IPS DF 6.9 (cell line): ENCODE measurements at regions not wholly inside any gene's neighbourhood (a gene's known extent, or its start where the extent isn't known, plus 50 kb on each side); places are given as distances from the start of the nearest gene placed in this dataset.

ENCODE experiments used
- DNase-seq: peaks from one replicate; pipeline ENCODE4 v3.0.0-alpha.2; 2013; ENCODE audit warnings: low read depth, low spot score
- H3K27ac ChIP-seq: one replicate; pipeline ENCODE4 v1.5.1; 2013; ENCODE audit warnings: low read length, control low read depth
- H3K27me3 ChIP-seq: 2 replicates; pipeline ENCODE4 v1.6.1; 2013; ENCODE audit warnings: mild to moderate bottlenecking, low read length; ENCODE audit not compliant: control insufficient read depth, insufficient read depth
- H3K36me3 ChIP-seq: 2 replicates; pipeline ENCODE4 v1.6.1; 2013; ENCODE audit warnings: low read length; ENCODE audit not compliant: control insufficient read depth, insufficient read depth
- H3K4me1 ChIP-seq: 2 replicates; pipeline ENCODE4 v1.6.1; 2013; ENCODE audit warnings: low read length; ENCODE audit not compliant: control insufficient read depth, insufficient read depth
- H3K4me3 ChIP-seq: 2 replicates; pipeline ENCODE4 v1.5.1; 2013; ENCODE audit warnings: mild to moderate bottlenecking, low read length
- H3K9me3 ChIP-seq: 2 replicates; pipeline ENCODE4 v1.6.1; 2013; ENCODE audit warnings: low read length, inconsistent platforms; ENCODE audit not compliant: control insufficient read depth, insufficient read depth
- WGBS: extraction: QIAGEN DNeasy Blood & Tissue Kit; methylation state at CpG from one replicate; pipeline ENCODE4 v1.1.7; 2013; ENCODE audit warnings: mixed read lengths, missing lambda C conversion rate; ENCODE audit not compliant: insufficient read length, insufficient coverage; 5-methylcytosine and 5-hydroxymethylcytosine counted together

DNA sequence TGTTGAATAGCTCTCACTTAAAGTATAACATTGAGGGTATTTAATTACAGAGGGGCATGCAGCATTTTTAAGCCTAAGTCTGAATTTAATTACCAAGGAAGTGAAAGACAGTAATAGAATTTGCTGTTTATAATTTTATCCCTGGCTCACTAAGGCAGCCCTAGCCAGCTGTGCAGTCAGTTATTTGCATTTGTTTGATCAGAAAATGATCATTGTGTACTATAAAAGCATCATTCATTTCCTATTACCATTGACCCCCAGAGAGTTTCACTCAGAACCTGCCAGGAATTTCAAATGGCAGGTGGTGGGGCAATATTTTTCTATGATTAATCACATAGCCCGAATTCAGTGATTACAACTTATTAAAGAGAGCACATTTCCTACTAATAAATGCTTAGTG lies 277.1 kb upstream of the KAZN start:
- Histone ChIP-seq H3K36me3 (no peaks in the 10 kb centered on the region), H3K27me3 (no peaks in the 10 kb centered on the region), H3K4me3 (no peak overlapping the region), H3K9me3 (no peaks in the 10 kb centered on the region), H3K4me1 (peaks cover 2% of the 10 kb centered on the region; the same call in 1 of the 2 replicates), H3K27ac (no peak overlapping the region)
- no peak for DNase-seq
- no CpG with 5 or more reads among the region's 1 CpG for WGBS

DNA sequence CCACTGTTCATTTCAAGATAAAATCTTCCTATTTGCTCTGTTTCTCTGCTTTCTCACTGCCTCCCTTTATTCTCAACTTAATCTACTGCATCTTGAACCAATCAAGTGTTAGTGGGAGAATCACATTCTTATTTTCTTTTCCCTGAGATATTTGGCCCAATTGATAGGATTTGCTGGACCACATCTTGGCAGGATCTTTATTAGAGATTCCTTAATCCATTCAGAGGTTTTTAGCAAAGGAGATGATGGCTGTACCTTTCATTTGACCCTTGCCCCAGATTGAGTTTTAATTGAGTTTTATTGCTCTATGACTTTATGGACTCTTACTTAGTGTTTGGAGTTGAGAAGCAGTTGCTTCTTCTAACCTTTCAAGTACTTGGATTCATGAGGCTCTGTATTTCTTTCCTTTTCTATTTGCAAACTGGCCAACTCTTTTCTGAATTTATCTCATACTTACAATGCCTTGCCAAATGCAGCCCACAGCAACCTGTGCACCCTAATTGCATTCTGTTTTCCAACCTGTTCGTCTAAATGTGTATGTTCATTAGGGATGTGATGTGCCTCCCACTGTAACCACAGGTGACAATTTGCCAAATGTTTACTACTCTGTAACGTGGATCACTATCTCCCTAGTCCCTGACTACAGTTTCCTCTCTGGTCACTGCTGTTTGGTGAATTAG lies 274.8 kb upstream of the KAZN start:
- H3K4me3 ChIP-seq: no peak overlapping the region
- DNase-seq: no peak
- H3K36me3 ChIP-seq: no peaks in the 10 kb centered on the region
- no peaks in the 10 kb centered on the region for H3K9me3 ChIP-seq
- WGBS: no CpG with 5 or more reads among the region's 2 CpGs
- no peaks in the 10 kb centered on the region for H3K27me3 ChIP-seq
- peaks cover 2% of the 10 kb centered on the region; the same call in 1 of the 2 replicates for H3K4me1 ChIP-seq
- H3K27ac ChIP-seq: no peak overlapping the region

DNA sequence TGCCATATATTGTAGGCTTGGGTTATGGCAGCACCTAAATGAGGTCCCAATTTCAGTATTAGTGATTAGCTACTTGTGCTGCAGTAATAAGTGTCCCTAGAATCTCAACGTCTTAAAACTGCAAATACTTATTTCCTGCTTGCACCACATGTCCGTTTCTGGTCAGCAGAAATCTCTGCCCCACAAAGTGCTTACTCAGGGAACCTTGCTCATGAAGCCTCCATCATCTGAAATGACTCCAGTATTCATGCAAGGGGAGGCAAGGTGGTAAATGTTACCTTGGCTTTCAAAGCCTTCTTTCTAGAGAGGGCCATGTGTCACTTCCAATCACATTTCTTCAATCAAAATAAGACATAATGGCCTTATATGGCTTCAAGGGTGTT lies 274.2 kb upstream of the KAZN start:
- Histone ChIP-seq H3K27me3 (no peaks in the 10 kb centered on the region), H3K27ac (no peak overlapping the region), H3K9me3 (no peaks in the 10 kb centered on the region), H3K4me1 (peaks cover under 1% of the 10 kb centered on the region; the same call in 1 of the 2 replicates), H3K36me3 (no peaks in the 10 kb centered on the region), H3K4me3 (no peak overlapping the region)
- no peak for DNase-seq
- no CpG with 5 or more reads among the region's 2 CpGs for WGBS

- DNase-seq: no peak
- Histone ChIP-seq H3K36me3 (no peaks in the 10 kb centered on the region), H3K27me3 (no peaks in the 10 kb centered on the region), H3K4me3 (no peak overlapping the region), H3K9me3 (no peaks in the 10 kb centered on the region), H3K27ac (no peak overlapping the region), H3K4me1 (no peaks in the 10 kb centered on the region)
- no CpG with 5 or more reads among the region's 3 CpGs for WGBS
Measured at GRCh38 chr1:14326857-14327256, 271.6 kb upstream of the KAZN start.

DNA sequence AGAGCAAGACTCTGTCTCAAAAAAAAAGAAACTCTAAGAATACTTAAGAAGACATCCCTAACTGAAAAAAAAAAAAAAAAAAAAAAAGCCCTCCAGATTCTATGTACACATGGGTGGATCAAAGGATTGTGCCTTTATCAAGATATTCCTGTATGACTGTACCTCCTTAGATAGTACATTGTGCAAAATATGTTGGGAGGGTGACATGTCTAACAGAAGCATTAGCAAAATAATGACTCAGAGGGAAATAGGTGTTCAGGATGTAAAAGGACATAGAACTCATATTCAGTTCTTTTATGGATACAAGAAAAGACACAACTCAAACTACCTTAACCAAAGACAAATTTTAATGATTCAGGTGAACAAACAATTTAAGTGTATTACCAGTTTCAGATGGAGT lies 269.8 kb upstream of the KAZN start:
- H3K4me3 ChIP-seq: no peak overlapping the region
- H3K9me3 ChIP-seq: no peaks in the 10 kb centered on the region
- DNase-seq: no peak
- no peaks in the 10 kb centered on the region for H3K4me1 ChIP-seq
- H3K36me3 ChIP-seq: no peaks in the 10 kb centered on the region
- H3K27me3 ChIP-seq: no peaks in the 10 kb centered on the region
- no peak overlapping the region for H3K27ac ChIP-seq

DNA sequence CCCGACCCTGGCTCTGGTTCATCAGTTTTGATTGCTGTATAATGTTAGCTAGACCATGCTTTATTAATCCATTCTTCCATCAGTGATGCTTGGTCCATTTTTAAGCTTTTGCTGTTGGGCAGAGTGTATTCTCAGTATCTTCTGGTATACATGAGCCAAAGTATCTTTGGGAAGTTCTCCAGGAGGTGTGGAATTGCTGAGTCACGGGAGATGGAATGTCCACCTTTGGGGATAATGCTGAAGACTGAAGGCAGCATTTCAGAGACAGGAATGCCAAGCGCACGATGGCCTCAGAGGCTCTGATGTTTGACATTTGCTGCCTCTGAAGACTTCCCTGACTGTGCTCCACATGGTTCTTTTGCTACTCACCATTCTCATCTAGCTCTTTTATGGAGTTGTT lies 266.3 kb upstream of the KAZN start:
- no CpG with 5 or more reads among the region's 4 CpGs for WGBS
- DNase-seq: no peak
- no peak overlapping the region for H3K27ac ChIP-seq
- H3K4me3 ChIP-seq: no peak overlapping the region
- H3K4me1 ChIP-seq: no peaks in the 10 kb centered on the region
- no peaks in the 10 kb centered on the region for H3K27me3 ChIP-seq
- H3K9me3 ChIP-seq: no peaks in the 10 kb centered on the region
- H3K36me3 ChIP-seq: no peaks in the 10 kb centered on the region

- Histone ChIP-seq H3K36me3 (no peaks in the 10 kb centered on the region), H3K27ac (no peak overlapping the region), H3K4me1 (no peaks in the 10 kb centered on the region), H3K4me3 (no peak overlapping the region), H3K9me3 (no peaks in the 10 kb centered on the region), H3K27me3 (no peaks in the 10 kb centered on the region)
- no CpG with 5 or more reads among the region's 7 CpGs for WGBS
- no peak for DNase-seq
Measured at GRCh38 chr1:14334336-14335176, 263.9 kb upstream of the KAZN start.

DNA sequence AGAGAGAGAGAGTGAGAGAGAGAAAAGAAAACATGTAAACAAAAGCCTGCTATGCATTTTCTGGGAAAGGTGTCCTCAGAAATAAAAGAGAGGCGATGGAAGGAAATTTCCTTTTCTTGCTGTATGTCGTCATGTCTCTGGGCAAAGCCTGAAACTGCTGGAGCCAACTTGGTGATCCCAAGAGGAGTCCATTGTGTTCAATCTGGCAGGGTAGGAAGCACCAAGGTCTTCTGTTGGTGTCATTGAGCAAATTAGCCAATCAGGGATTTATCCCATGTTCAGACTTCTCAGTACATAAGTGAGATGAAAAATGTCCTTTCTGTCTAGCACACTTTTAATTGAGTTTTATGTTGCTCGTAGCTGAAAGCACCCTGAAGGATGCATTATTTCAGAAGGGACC lies 260.0 kb upstream of the KAZN start:
- Histone ChIP-seq H3K27ac (no peak overlapping the region), H3K4me3 (no peak overlapping the region), H3K27me3 (no peaks in the 10 kb centered on the region), H3K9me3 (no peaks in the 10 kb centered on the region), H3K4me1 (peaks cover 2% of the 10 kb centered on the region; the same call in 1 of the 2 replicates), H3K36me3 (no peaks in the 10 kb centered on the region)
- DNase-seq: no peak
- WGBS: no CpG with 5 or more reads among the region's 3 CpGs

- no peak overlapping the region for H3K4me3 ChIP-seq
- H3K27me3 ChIP-seq: no peaks in the 10 kb centered on the region
- H3K4me1 ChIP-seq: peaks cover 2% of the 10 kb centered on the region; the same call in 1 of the 2 replicates
- H3K9me3 ChIP-seq: no peaks in the 10 kb centered on the region
- no peak overlapping the region for H3K27ac ChIP-seq
- no CpG with 5 or more reads among the region's 5 CpGs for WGBS
- no peaks in the 10 kb centered on the region for H3K36me3 ChIP-seq
- no peak for DNase-seq
Measured at GRCh38 chr1:14339288-14339687, 259.2 kb upstream of the KAZN start.

GRCh38 chr1:14340002-14340785 lies 258.3 kb upstream of the KAZN start:
- DNase-seq: no peak
- Histone ChIP-seq H3K36me3 (no peaks in the 10 kb centered on the region), H3K4me1 (peaks cover 2% of the 10 kb centered on the region; the same call in 1 of the 2 replicates), H3K27me3 (no peaks in the 10 kb centered on the region), H3K4me3 (no peak overlapping the region), H3K27ac (no peak overlapping the region), H3K9me3 (no peaks in the 10 kb centered on the region)
- no CpG with 5 or more reads among the region's 5 CpGs for WGBS
